HEK293 (cell line): ENCODE measurements at regions not wholly inside any gene's neighbourhood (a gene's known extent, or its start where the extent isn't known, plus 50 kb on each side); places are given as distances from the start of the nearest gene placed in this dataset.

Experiments used
- ATF2 ChIP-seq: fragments of 450-650 bp; formaldehyde crosslinking; IDR thresholded peaks from 2 replicates; pipeline ENCODE4 v1.5.1; 2016; ENCODE audit warnings: missing biosample characterization, missing genetic modification characterization, low read depth
- CTCF ChIP-seq: fragments of 450-650 bp; formaldehyde crosslinking; IDR thresholded peaks from 2 replicates; pipeline ENCODE4 v1.5.1; 2016; ENCODE audit warnings: missing biosample characterization, missing genetic modification characterization
- GLIS2 ChIP-seq: fragments of 450-650 bp; formaldehyde crosslinking; IDR thresholded peaks from 2 replicates; pipeline ENCODE4 v1.5.1; 2016; ENCODE audit warnings: missing biosample characterization, missing genetic modification characterization
- PBX3 ChIP-seq: sonication (generic); formaldehyde crosslinking; IDR thresholded peaks from 2 replicates; pipeline ENCODE4 v1.8.1; 2022; ENCODE audit warnings: mild to moderate bottlenecking, moderate library complexity, missing genetic modification reagents
- TRIM28 ChIP-seq: IDR thresholded peaks from 2 replicates; pipeline ENCODE4 v1.6.1; 2011; ENCODE audit warnings: low read length, control low read depth, borderline replicate concordance
- ZNF114 ChIP-seq: fragments of 450-650 bp; formaldehyde crosslinking; IDR thresholded peaks from 2 replicates; pipeline ENCODE4 v1.5.0; 2017; ENCODE audit warnings: missing biosample characterization, missing genetic modification characterization
- ZNF398 ChIP-seq: fragments of 450-650 bp; formaldehyde crosslinking; IDR thresholded peaks from 2 replicates; pipeline ENCODE4 v1.5.1; 2017; ENCODE audit warnings: missing biosample characterization, missing genetic modification characterization

- TF ChIP-seq TRIM28: no peak
- TF ChIP-seq CTCF (tag by site-specific recombination): no peak
- TF ChIP-seq ZNF398 (tag by site-specific recombination): no peak
- TF ChIP-seq ATF2 (tag by site-specific recombination): no peak
- no peak for TF ChIP-seq ZNF114 (tag by site-specific recombination)
- TF ChIP-seq GLIS2 (tag by site-specific recombination): no peak
- no peak for TF ChIP-seq PBX3 (CRISPR knock-in tag)
Measured at GRCh38 chr16:51981725-51982124, 565.2 kb downstream of the TOX3 start.
